ENCODE measurements at regions not wholly inside any gene's neighbourhood (a gene's known extent, or its start where the extent isn't known, plus 50 kb on each side); places are given as distances from the start of the nearest gene placed in this dataset.

GRCh38 chr3:30146978-30147377, 459.4 kb upstream of the TGFBR2 start:
- Histone ChIP-seq H3K4me1 (no peaks in the 10 kb centered on the region), H3K9me3 (no peaks in the 10 kb centered on the region), H3K27ac (no peak overlapping the region), H3K27me3 (no peaks in the 10 kb centered on the region), H3K36me3 (no peaks in the 10 kb centered on the region), H3K4me3 (no peak overlapping the region)
- no peak for TF ChIP-seq POLR2A (IDR thresholded peaks at IDR 0.05)
- no peak for DNase-seq

DNA sequence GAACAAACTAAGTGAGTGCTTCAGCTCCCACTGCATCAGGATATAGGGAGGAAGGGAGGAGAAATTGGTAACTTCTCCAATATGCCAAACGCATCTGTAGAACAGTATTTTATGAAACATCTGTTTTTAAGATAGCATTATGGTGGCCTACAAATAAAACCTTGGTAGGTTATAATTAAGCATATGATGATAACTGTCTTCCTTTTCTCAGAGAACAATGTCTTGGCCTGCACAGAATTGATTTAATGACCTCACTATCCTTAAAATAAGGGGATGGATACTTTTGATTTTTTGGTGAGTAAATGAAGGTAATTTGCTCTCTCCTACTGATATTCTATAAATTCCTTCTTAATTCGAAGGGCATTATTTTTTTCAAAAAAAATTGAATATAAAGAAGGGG, 451.5 kb upstream of the TGFBR2 start:
- no peaks in the 10 kb centered on the region for H3K27me3 ChIP-seq
- H3K4me1 ChIP-seq = no peaks in the 10 kb centered on the region
- H3K27ac ChIP-seq = no peak overlapping the region
- no peaks in the 10 kb centered on the region for H3K9me3 ChIP-seq
- no peaks in the 10 kb centered on the region for H3K36me3 ChIP-seq
- TF ChIP-seq POLR2A (IDR thresholded peaks at IDR 0.05) (no peak), CTCF (IDR thresholded peaks at IDR 0.05) (no peak)
- H3K4me3 ChIP-seq = no peak overlapping the region
- DNase-seq = no peak

DNA sequence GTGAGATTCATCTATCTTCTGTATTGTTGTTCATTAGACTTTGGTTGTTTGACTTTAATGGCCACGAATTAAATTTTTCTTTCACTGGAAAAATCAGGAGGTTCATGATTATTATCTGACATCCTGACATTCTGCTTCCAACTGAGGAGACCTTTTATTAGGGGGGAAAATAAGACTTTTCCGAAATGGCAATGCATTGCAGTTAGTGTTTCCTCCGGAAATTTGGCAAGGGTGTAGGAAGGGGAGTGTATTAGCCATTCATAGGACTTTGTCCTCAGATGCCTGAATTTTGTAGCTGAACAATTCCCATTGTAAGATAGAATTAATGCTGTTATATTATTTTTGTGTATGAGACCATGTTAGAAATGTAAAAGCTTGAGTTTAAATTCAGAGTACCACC, 450.6 kb upstream of the TGFBR2 start:
- Histone ChIP-seq H3K27me3 (no peaks in the 10 kb centered on the region), H3K4me3 (no peak overlapping the region), H3K4me1 (no peaks in the 10 kb centered on the region), H3K36me3 (no peaks in the 10 kb centered on the region), H3K9me3 (no peaks in the 10 kb centered on the region), H3K27ac (no peak overlapping the region)
- no peak for TF ChIP-seq POLR2A (IDR thresholded peaks at IDR 0.05)
- no peak for TF ChIP-seq CTCF (IDR thresholded peaks at IDR 0.05)
- DNase-seq = no peak

DNA sequence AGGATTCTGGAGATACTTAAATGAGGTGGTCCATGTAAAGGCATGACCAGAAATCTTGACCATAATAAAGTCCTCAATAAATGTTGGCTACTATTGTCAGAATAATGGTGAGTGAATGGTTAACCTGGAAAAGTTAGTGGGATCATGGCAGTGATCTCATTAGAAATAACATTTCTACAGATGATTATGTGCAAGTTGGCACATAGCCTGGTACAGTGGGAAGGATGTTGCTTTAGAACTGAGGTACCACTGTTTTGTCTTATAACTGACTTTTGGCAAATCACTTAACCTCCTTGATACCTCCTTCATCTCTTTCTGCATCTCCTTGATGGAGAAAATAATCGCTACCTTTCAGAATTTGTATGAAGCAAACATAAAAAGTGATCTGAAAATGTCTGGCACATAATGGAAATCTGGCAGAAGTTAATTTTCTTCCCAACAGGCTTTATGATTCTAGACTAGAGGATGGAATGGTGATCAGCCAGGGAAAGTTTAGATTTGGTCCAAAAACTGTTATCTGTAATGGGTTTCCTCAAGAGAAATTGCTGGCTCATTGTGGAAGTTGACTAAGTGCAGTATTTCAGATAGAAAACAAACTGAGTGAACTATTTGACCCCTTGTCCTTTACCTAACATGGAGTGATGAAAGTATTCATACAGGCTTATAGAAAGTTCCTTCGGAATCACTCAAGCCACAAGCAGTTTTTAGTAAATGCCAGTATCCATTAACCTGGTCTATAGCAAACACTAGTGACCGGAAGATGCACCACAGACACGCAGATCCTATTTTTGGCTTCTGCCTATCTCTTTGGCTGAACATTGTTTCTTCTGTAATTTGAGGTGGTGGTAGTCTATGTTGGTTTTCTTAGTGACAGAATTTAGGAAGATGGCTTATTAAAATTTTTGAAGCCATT, 449.6 kb upstream of the TGFBR2 start:
- Histone ChIP-seq H3K9me3 (no peaks in the 10 kb centered on the region), H3K27me3 (no peaks in the 10 kb centered on the region), H3K4me3 (no peak overlapping the region), H3K36me3 (no peaks in the 10 kb centered on the region), H3K27ac (no peak overlapping the region), H3K4me1 (no peaks in the 10 kb centered on the region)
- TF ChIP-seq CTCF (IDR thresholded peaks at IDR 0.05) = no peak
- TF ChIP-seq POLR2A (IDR thresholded peaks at IDR 0.05) = no peak
- DNase-seq = no peak

- no peak overlapping the region for H3K27ac ChIP-seq
- no peak for TF ChIP-seq CTCF (IDR thresholded peaks at IDR 0.05)
- H3K9me3 ChIP-seq = no peaks in the 10 kb centered on the region
- H3K4me1 ChIP-seq = no peaks in the 10 kb centered on the region
- H3K36me3 ChIP-seq = no peaks in the 10 kb centered on the region
- H3K4me3 ChIP-seq = no peak overlapping the region
- no peak for DNase-seq
- no peaks in the 10 kb centered on the region for H3K27me3 ChIP-seq
Observed at GRCh38 chr3:30161375-30161774, 445.0 kb upstream of the TGFBR2 start.

- Histone ChIP-seq H3K4me3 (no peak overlapping the region), H3K9me3 (no peaks in the 10 kb centered on the region), H3K27ac (no peak overlapping the region), H3K36me3 (no peaks in the 10 kb centered on the region), H3K4me1 (no peaks in the 10 kb centered on the region), H3K27me3 (no peaks in the 10 kb centered on the region)
- no peak for TF ChIP-seq CTCF (IDR thresholded peaks at IDR 0.05)
- TF ChIP-seq POLR2A (IDR thresholded peaks at IDR 0.05) = no peak
- DNase-seq = no peak
Observed at GRCh38 chr3:30162579-30162978, 443.8 kb upstream of the TGFBR2 start.

All from Peyer's patch (tissue), 4 donors.